Prostate gland (tissue), 2 donors: ENCODE measurements at regions not wholly inside any gene's neighbourhood (a gene's known extent, or its start where the extent isn't known, plus 50 kb on each side); places are given as distances from the start of the nearest gene placed in this dataset.
"Not testable (repeated sequence)": the region's sequence is repeated elsewhere in the genome, so short reads cannot be mapped to it uniquely, and the experiment has no call there.

ENCODE experiments used
- DNase-seq: peaks from one replicate; pipeline ENCODE4 v3.0.0-alpha.2; 2019; ENCODE audit warnings: low spot score
- H3K27ac ChIP-seq, 2 donors: fragments of 200-600 bp; sonication (generic); 2 replicates each; pipeline ENCODE4 v1.5.1; 2017 to 2019
- H3K27me3 ChIP-seq: fragments of 200-600 bp; sonication (generic); replicated peaks from 2 replicates; pipeline ENCODE4 v1.5.1; 2019; ENCODE audit not compliant: insufficient read depth
- H3K36me3 ChIP-seq, 2 donors: fragments of 200-600 bp; sonication (generic); 1 replicate in 1 of 2; 2 replicates in 1 of 2; pipeline versions ENCODE4 v1.5.1 to v1.8.1; 2017 to 2019
- H3K4me1 ChIP-seq: fragments of 200-600 bp; sonication (generic); replicated peaks from 2 replicates; pipeline ENCODE4 v1.5.1; 2019
- H3K4me3 ChIP-seq, 2 donors: fragments of 200-600 bp; sonication (generic); 2 replicates each; pipeline ENCODE4 v1.5.1; 2017 to 2019
- H3K9me3 ChIP-seq: fragments of 200-600 bp; sonication (generic); 2 replicates; pipeline ENCODE4 v1.5.1; 2017
- CTCF ChIP-seq, 4 experiments: fragments of 200-600 bp in 2 of 4; fragments of 450-650 bp in 2 of 4; sonication (generic) in 2 of 4; IDR thresholded peaks; 1 replicate in 3 of 4; 2 replicates in 1 of 4; pipeline ENCODE4 v1.5.1; 2016 to 2019; ENCODE audit warnings: antibody characterized with exemption in 4 of 4, mild to moderate bottlenecking in 2 of 4, moderate library complexity in 2 of 4
- POLR2A ChIP-seq: fragments of 450-650 bp; IDR thresholded peaks from one replicate; pipeline ENCODE4 v1.6.1; 2016; ENCODE audit warnings: antibody characterized with exemption, mild to moderate bottlenecking
- POLR2AphosphoS5 ChIP-seq: sonication (generic); formaldehyde crosslinking; IDR thresholded peaks from one replicate; pipeline ENCODE4 v1.6.1; 2017; ENCODE audit warnings: antibody characterized with exemption
- WGBS: methylation state at CpG from one replicate; pipeline ENCODE4 v1.1.5; 2018; 5-methylcytosine and 5-hydroxymethylcytosine counted together
- intact Hi-C: fragments of 100-400 bp; cut with DNase I; formaldehyde crosslinking; loops from one replicate; pipeline ENCODE4 v1.14.2; 2022

- TF ChIP-seq POLR2A (no peak), CTCF (IDR thresholded peaks at IDR 0.05) (no peak), POLR2AphosphoS5 (no peak)
- no peaks in the 10 kb centered on the region for H3K9me3 ChIP-seq
- intact Hi-C loops: no loop called here
These were observed 67.6 kb upstream of the ETAA1 start for GRCh38 chr2:67329513-67329912.

GRCh38 chr2:67329951-67330350 lies 67.2 kb upstream of the ETAA1 start:
- Histone ChIP-seq H3K27ac (no peak overlapping the region), H3K4me3 (no peak overlapping the region), H3K27me3 (no peaks in the 10 kb centered on the region), H3K9me3 (no peaks in the 10 kb centered on the region), H3K4me1 (no peaks in the 10 kb centered on the region), H3K36me3 (no peaks in the 10 kb centered on the region)
- no peak for DNase-seq
- intact Hi-C loops: no loop called here
- TF ChIP-seq POLR2A: no peak
- TF ChIP-seq CTCF (IDR thresholded peaks at IDR 0.05): no peak
- no peak for TF ChIP-seq POLR2AphosphoS5

More at GRCh38 chr2:67329513-67329912, 67.6 kb upstream of the ETAA1 start:
- Histone ChIP-seq H3K4me3 (no peak overlapping the region), H3K27ac (no peak overlapping the region), H3K4me1 (no peaks in the 10 kb centered on the region), H3K36me3 (no peaks in the 10 kb centered on the region), H3K27me3 (no peaks in the 10 kb centered on the region)
- DNase-seq: no peak

- 93% methylated on average over 9 of the region's 9 CpGs for WGBS
- DNase-seq, intact Hi-C loops, H3K27me3 ChIP-seq, H3K4me1 ChIP-seq, H3K4me3 ChIP-seq, H3K27ac ChIP-seq, H3K36me3 ChIP-seq, H3K9me3 ChIP-seq: not testable (repeated sequence)
These were observed 65.6 kb upstream of the ETAA1 start for GRCh38 chr2:67331419-67332086.

GRCh38 chr2:67337903-67338302 lies 59.2 kb upstream of the ETAA1 start:
- TF ChIP-seq POLR2AphosphoS5: no peak
- TF ChIP-seq CTCF (IDR thresholded peaks at IDR 0.05): no peak
- no peak for TF ChIP-seq POLR2A

GRCh38 chr2:67338601-67339233 lies 58.4 kb upstream of the ETAA1 start:
- intact Hi-C loops: no loop called here
- 94% methylated on average over 3 of the region's 3 CpGs for WGBS

More at GRCh38 chr2:67337903-67338302, 59.2 kb upstream of the ETAA1 start:
- no peaks in the 10 kb centered on the region for H3K9me3 ChIP-seq
- WGBS: 93% methylated on average over 2 of the region's 2 CpGs
- no peak overlapping the region for H3K4me3 ChIP-seq
- H3K27ac ChIP-seq: no peak overlapping the region
- H3K4me1 ChIP-seq: no peaks in the 10 kb centered on the region
- no peaks in the 10 kb centered on the region for H3K27me3 ChIP-seq
- H3K36me3 ChIP-seq: no peaks in the 10 kb centered on the region
- intact Hi-C loops: no loop called here
- no peak for DNase-seq

More at GRCh38 chr2:67338601-67339233, 58.4 kb upstream of the ETAA1 start:
- Histone ChIP-seq H3K4me3 (no peak overlapping the region), H3K9me3 (no peaks in the 10 kb centered on the region), H3K27me3 (no peaks in the 10 kb centered on the region), H3K36me3 (no peaks in the 10 kb centered on the region), H3K27ac (no peak overlapping the region), H3K4me1 (no peaks in the 10 kb centered on the region)
- no peak for DNase-seq
- TF ChIP-seq CTCF (IDR thresholded peaks at IDR 0.05) (no peak), POLR2A (no peak), POLR2AphosphoS5 (no peak)
